Dedifferentiated amniotic fluid mesenchymal stem cell (primary cell): ENCODE measurements at regions not wholly inside any gene's neighbourhood (a gene's known extent, or its start where the extent isn't known, plus 50 kb on each side); places are given as distances from the start of the nearest gene placed in this dataset.
"Not testable (repeated sequence)": the region's sequence is repeated elsewhere in the genome, so short reads cannot be mapped to it uniquely, and the experiment has no call there.

ENCODE experiments used
- DNase-seq: peaks from one replicate; pipeline ENCODE4 v3.0.0-alpha.2; 2016; ENCODE audit errors: extremely low spot score

GRCh38 chr2:49318531-49318930, 164.2 kb upstream of the FSHR start:
- DNase-seq, result no peak

DNA sequence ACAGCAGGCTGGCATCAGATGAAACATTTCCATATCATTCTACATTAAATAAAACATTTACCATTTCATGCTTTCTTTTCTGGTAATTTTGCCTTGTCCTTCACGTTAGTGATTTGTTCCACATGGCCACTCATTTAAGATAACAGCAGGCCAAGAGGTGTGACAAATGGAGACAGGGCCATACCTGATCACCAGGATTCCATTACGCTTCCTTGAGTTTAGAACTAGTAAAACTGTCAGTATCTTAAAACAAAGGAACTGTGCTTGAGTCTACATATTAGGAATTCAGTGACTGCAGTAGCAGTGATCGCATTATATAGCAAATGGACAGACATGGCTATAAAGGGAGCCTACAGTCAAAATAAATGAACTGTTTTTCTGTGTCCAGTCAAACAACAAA, 155.1 kb upstream of the FSHR start:
- no peak for DNase-seq

- no peak for DNase-seq
These were observed 152.6 kb upstream of the FSHR start for GRCh38 chr2:49306925-49307324.

GRCh38 chr2:49298693-49299092, 144.4 kb upstream of the FSHR start:
- not testable (repeated sequence) for DNase-seq

GRCh38 chr2:49298230-49298629, 143.9 kb upstream of the FSHR start:
- no peak for DNase-seq

DNA sequence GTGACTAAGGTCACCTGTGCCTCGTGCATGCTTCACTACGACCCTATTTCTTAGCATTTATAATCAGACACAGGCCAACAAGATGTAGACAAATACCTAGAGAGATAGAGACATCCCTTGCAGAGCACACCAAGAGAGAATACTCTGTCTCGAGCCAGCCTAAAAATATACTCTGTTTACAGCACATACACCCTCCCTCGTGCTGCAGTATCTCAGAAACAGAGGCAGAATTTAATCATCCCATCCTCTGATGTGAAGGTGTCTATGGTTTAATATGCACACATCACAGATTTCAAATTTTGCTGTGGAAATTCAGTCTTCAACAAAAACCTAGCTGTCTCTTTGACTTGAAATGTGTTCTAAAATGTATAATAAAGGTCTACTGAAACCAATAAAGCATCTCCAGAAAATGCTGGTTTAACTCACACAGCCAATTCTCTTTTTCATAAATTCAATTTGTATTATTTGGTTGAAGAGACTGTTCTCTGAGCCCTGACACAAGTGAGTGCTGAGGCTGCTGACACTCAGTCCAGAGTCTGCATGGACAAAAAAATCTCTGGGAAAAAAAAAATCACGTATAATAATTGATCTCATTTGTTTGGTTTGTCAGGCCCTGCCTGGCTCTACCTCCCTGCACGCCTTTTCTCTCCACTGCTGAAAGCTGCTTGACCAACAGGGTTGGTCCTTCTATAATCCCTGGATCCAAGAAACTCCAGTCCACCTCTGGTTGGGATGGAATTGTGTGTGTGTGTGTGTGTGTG, 142.0 kb upstream of the FSHR start:
- DNase-seq, result no peak

DNA sequence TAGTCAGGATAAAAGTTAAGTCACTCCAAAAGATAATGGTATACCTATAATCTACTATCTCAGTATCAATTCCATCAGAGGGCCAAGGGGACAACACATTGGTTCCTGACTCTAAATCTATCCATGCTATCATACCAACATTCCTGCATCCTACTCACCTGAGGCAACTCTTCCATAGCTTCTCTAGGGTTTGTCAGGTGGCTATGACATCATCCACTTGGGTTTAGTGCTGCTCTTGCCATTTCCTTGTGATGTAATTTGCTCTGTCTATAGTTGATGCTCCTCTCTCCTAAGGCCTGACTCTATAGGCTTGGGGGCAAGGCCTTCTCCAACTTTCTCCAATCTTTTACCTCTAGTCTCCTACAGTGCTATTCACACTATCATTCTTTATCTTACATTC, 139.9 kb upstream of the FSHR start:
- DNase-seq, result no peak

GRCh38 chr2:49291619-49292018, 137.3 kb upstream of the FSHR start:
- no peak for DNase-seq

- no peak for DNase-seq
These were observed 135.4 kb upstream of the FSHR start for GRCh38 chr2:49289711-49290110.

GRCh38 chr2:49288902-49289700, 134.8 kb upstream of the FSHR start:
- no peak for DNase-seq

- no peak for DNase-seq
These were observed 133.9 kb upstream of the FSHR start for GRCh38 chr2:49288113-49288705.

DNA sequence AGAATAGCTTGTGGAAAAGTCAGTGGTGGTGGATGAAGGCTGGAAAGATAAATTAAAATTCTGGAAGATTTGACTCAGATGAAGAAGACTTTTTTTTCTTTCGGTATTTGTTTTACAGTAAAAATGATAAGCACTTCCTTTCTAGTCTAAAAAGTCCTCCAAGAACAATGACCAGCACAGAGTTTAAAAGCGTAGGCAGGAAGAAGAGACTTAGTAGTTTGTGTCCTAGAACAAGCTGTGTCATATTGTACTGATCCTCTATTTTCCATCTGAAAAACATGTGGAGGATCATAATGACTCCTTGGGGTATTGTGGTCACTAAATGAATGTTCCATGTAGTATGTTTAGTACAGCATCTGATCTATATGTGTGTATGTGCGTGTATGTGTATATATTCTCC, 132.4 kb upstream of the FSHR start:
- no peak for DNase-seq

DNA sequence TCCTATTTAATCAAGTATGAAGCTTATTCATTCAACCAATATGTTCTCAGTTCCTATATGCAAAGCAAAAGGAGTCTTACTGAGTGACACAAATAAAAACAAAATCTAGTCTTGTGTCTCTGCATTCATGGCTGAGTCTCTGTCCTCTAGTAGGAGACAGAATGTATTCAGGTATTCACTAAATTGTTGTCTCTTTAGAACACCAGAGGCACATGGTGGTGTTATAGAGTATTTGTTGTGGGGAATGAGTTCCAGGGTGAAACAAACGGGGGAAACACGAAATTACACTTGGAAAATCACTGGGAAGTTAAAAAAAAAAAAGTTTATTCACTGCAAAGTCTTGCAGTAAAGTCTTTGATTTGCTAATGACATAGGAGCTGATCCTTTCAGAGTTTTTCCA, 131.7 kb upstream of the FSHR start:
- no peak for DNase-seq

GRCh38 chr2:49278561-49278960, 124.2 kb upstream of the FSHR start:
- DNase-seq, result no peak

- DNase-seq, result no peak
These were observed 123.8 kb upstream of the FSHR start for GRCh38 chr2:49278141-49278540.

DNA sequence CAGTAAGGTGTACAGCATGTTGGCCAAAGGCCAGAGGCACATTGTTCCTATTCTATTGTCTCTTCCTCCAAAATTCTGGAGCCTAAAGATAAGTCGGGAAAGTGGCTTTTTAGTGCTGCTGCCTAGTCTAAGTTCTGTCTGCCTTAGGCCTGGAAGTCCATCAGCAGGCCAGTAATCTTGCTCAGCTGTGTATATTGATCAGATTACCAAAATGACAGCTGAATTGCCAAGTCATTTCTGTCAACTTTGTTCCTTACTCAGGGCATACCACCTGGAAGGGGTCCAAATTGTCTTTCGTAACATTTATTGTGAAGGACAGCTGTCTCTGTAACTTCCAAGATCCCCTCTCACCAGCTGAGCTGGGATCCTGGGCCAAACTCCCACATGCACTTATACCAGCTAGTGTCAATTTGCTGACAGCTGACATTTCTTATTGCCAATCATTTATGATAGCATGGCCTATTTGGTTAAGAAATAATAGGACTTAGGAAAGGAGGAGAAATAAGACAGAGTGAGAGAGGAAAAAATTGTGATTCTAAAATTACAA, 116.8 kb upstream of the FSHR start:
- DNase-seq, result no peak

DNA sequence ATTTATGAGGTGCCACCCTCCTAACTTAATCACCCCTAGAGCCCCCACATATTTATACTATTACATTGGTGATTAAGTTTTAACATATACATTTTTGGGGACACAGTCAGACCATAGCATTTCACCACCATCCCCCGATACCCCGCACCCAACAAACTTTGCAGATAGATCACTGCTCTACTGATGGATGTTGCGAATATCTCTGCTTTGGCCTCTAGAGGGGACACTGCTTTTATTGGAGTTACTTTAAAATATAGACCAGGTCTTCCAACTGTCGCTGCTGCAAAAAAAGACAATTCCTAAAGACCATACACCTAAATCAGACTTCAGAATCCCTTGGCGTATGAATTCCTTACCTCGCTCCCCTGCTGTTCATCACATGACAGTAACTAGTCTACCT, 115.8 kb upstream of the FSHR start:
- no peak for DNase-seq

DNA sequence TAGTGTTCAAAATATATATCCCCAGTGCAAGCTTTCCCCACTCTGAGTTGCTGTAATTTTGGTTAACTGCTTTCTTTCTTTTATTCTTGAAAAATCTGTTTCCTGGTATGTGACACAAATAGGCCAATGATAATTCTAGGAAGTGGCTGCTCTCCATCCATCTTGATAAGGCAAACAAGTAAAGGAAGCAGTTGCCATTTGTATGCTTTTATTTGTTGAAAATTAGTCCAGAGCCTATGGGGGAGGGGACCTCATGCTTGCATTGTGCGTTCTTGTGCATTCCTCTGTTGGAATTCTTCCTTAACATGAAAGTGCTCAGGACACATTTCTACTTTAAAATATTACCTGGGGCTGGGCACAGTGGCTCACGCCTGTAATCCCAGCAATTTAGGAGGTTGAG, 111.2 kb upstream of the FSHR start:
- no peak for DNase-seq

- DNase-seq, result no peak
These were observed 108.7 kb upstream of the FSHR start for GRCh38 chr2:49262801-49263560.

DNA sequence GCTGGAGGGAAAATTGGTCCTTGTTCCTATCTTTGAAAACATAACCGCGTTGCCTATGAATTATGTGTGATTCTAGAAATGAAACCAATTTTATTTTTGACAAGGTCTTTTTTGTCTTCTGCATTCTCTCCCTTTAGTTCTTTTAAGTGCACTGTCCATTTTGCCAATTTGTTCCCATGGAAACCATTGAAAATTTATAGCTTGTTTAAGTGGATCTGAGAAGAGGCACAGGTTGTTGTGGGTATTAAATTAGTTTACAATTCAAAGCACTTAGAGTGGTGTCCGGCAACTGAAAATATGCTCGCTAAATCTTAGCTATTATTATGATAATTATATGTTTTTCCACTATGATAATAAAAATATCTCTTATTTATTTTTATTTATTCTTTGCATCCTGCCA, 107.5 kb upstream of the FSHR start:
- no peak for DNase-seq

GRCh38 chr2:49260979-49261538, 106.7 kb upstream of the FSHR start:
- DNase-seq, result no peak

GRCh38 chr2:49259926-49260325, 105.6 kb upstream of the FSHR start:
- no peak for DNase-seq
